ENCODE measurements at regions not wholly inside any gene's neighbourhood (a gene's known extent, or its start where the extent isn't known, plus 50 kb on each side); places are given as distances from the start of the nearest gene placed in this dataset.

DNA sequence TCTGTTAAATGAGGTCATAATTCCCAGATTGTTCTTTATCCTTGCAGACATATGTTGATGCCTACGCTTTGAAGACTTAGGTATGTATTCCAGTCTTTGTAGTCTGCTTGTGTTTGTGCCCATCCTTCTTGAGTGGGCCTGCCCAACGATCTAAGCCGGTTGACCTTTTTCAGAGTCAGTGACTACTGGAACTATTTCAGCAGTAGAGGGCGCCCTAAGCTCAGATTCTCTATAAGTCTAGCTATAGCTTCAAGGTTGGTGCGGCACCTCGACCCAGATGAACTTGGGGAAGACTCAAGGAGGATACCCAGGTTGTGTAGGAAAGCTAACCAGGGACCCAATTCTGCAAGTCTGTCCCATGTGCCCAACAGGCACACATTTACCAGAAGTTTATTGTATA, 228.8 kb upstream of the PPP2R3A start:
- TF ChIP-seq, protein P1, sequence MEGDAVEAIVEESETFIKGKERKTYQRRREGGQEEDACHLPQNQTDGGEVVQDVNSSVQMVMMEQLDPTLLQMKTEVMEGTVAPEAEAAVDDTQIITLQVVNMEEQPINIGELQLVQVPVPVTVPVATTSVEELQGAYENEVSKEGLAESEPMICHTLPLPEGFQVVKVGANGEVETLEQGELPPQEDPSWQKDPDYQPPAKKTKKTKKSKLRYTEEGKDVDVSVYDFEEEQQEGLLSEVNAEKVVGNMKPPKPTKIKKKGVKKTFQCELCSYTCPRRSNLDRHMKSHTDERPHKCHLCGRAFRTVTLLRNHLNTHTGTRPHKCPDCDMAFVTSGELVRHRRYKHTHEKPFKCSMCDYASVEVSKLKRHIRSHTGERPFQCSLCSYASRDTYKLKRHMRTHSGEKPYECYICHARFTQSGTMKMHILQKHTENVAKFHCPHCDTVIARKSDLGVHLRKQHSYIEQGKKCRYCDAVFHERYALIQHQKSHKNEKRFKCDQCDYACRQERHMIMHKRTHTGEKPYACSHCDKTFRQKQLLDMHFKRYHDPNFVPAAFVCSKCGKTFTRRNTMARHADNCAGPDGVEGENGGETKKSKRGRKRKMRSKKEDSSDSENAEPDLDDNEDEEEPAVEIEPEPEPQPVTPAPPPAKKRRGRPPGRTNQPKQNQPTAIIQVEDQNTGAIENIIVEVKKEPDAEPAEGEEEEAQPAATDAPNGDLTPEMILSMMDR (conservative IDR thresholded peaks at IDR 0.05; ENCODE audit: low read length) = peak; percentile 68
- TF ChIP-seq EZH2phosphoT487 (IDR thresholded peaks at IDR 0.05; ENCODE audit: borderline replicate concordance) = no peak

Measured in Loucy (cell line).